CD14-positive monocyte (primary cell): ENCODE measurements at regions not wholly inside any gene's neighbourhood (a gene's known extent, or its start where the extent isn't known, plus 50 kb on each side); places are given as distances from the start of the nearest gene placed in this dataset.
"Not testable (repeated sequence)": the region's sequence is repeated elsewhere in the genome, so short reads cannot be mapped to it uniquely, and the experiment has no call there.

Source experiments
- DNase-seq, 3 donors: peaks; one replicate each; pipeline ENCODE4 v3.0.0-alpha.2; 2011 to 2022
- H2AFZ ChIP-seq: 2 replicates; pipeline ENCODE4 v1.6.0; 2012; ENCODE audit warnings: mild to moderate bottlenecking, low read depth, low read length, inconsistent platforms; ENCODE audit not compliant: insufficient read depth, poor library complexity, severe bottlenecking
- H3K27ac ChIP-seq, 2 donors: 1 replicate in 1 of 2; 2 replicates in 1 of 2; pipeline ENCODE4 v1.5.1; 2012 to 2013; ENCODE audit warnings: low read length in 2 of 2, control low read depth in 1 of 2, inconsistent platforms in 1 of 2, low read depth in 1 of 2, mild to moderate bottlenecking in 1 of 2
- H3K27me3 ChIP-seq, 2 donors: one replicate each; pipeline versions ENCODE4 v1.6.0 to v1.6.1; 2011 to 2013; ENCODE audit warnings: low read length in 2 of 2; ENCODE audit not compliant: control insufficient read depth in 2 of 2, insufficient read depth in 2 of 2
- H3K36me3 ChIP-seq, 2 donors: replicated peaks in 1 of 2; 1 replicate in 1 of 2; 2 replicates in 1 of 2; pipeline versions ENCODE4 v1.5.1 to v1.6.1; 2012 to 2013; ENCODE audit warnings: low read length in 2 of 2, control low read depth in 1 of 2, inconsistent platforms in 1 of 2, mild to moderate bottlenecking in 1 of 2; ENCODE audit not compliant: insufficient read depth in 2 of 2, control insufficient read depth in 1 of 2
- H3K4me1 ChIP-seq, 2 donors: 1 replicate in 1 of 2; 2 replicates in 1 of 2; pipeline versions ENCODE4 v1.5.1 to v1.6.1; 2012 to 2013; ENCODE audit warnings: low read length in 2 of 2, control low read depth in 1 of 2, inconsistent platforms in 1 of 2, mild to moderate bottlenecking in 1 of 2, moderate library complexity in 1 of 2; ENCODE audit not compliant: insufficient read depth in 2 of 2, control insufficient read depth in 1 of 2
- H3K4me2 ChIP-seq: replicated peaks from 2 replicates; pipeline ENCODE3; 2012; ENCODE audit warnings: low read length, moderate library complexity, mild to moderate bottlenecking; ENCODE audit not compliant: poor library complexity, severe bottlenecking; ENCODE audit errors: extremely low read depth
- H3K4me3 ChIP-seq, 3 experiments: fragments of 200-600 bp in 1 of 3; sonication (generic) in 1 of 3; replicated peaks in 1 of 3; 1 replicate in 2 of 3; 2 replicates in 1 of 3; pipeline ENCODE4 v1.5.1; 2011 to 2013; ENCODE audit warnings: low read length in 3 of 3, mild to moderate bottlenecking in 3 of 3, control low read depth in 2 of 3, low read depth in 2 of 3, inconsistent platforms in 1 of 3, moderate library complexity in 1 of 3
- H3K79me2 ChIP-seq: 2 replicates; pipeline ENCODE4 v1.6.0; 2012; ENCODE audit warnings: mild to moderate bottlenecking, control low read depth, inconsistent platforms, low read length, moderate library complexity; ENCODE audit not compliant: insufficient read depth
- H3K9ac ChIP-seq: 2 replicates; pipeline ENCODE4 v1.6.0; 2017; ENCODE audit warnings: low read length, mild to moderate bottlenecking; ENCODE audit not compliant: insufficient read depth, poor library complexity, severe bottlenecking
- H3K9me3 ChIP-seq, 2 donors: replicated peaks in 1 of 2; 1 replicate in 1 of 2; 2 replicates in 1 of 2; pipeline versions ENCODE4 v1.5.1 to v1.6.1; 2012 to 2013; ENCODE audit warnings: low read length in 2 of 2, control low read depth in 1 of 2; ENCODE audit not compliant: control insufficient read depth in 1 of 2, insufficient read depth in 1 of 2
- H4K20me1 ChIP-seq: 2 replicates; pipeline ENCODE4 v1.6.0; 2012; ENCODE audit warnings: mild to moderate bottlenecking, low read length, control low read depth, moderate library complexity; ENCODE audit not compliant: insufficient read depth
- H3K27ac Mint-ChIP-seq, 7 donors: one replicate each; pipeline ENCODE4 v1.8.0; 2020; ENCODE audit warnings: mild to moderate bottlenecking in 7 of 7, mixed read lengths in 7 of 7, moderate library complexity in 6 of 7, inconsistent platforms in 2 of 7
- H3K27me3 Mint-ChIP-seq, 3 donors: one replicate each; pipeline ENCODE4 v1.8.0; 2021 to 2022; ENCODE audit warnings: low read depth in 3 of 3, mild to moderate bottlenecking in 3 of 3, mixed read lengths in 3 of 3, moderate library complexity in 3 of 3, inconsistent platforms in 1 of 3
- H3K36me3 Mint-ChIP-seq, 2 donors: one replicate each; pipeline ENCODE4 v1.8.0; 2020; ENCODE audit warnings: mixed read lengths in 2 of 2, inconsistent platforms in 1 of 2, mild to moderate bottlenecking in 1 of 2
- H3K4me1 Mint-ChIP-seq: one replicate; pipeline ENCODE4 v1.8.0; 2020; ENCODE audit warnings: mild to moderate bottlenecking, mixed read lengths
- H3K4me3 Mint-ChIP-seq, 2 donors: one replicate each; pipeline ENCODE4 v1.8.0; 2020; ENCODE audit warnings: mild to moderate bottlenecking in 2 of 2, mixed read lengths in 2 of 2, moderate library complexity in 1 of 2
- H3K9me3 Mint-ChIP-seq, 7 donors: one replicate each; pipeline ENCODE4 v1.8.0; 2020 to 2022; ENCODE audit warnings: mixed read lengths in 7 of 7, mild to moderate bottlenecking in 6 of 7, moderate library complexity in 6 of 7, inconsistent platforms in 2 of 7
- WGBS: methylation state at CpG from one replicate; pipeline ENCODE4 v1.1.5; 2013; ENCODE audit warnings: missing lambda C conversion rate; ENCODE audit not compliant: insufficient coverage; 5-methylcytosine and 5-hydroxymethylcytosine counted together
- intact Hi-C, 2 donors: fragments of 100-400 bp; cut with micrococcal nuclease; formaldehyde crosslinking; loops; one replicate each; pipeline versions ENCODE4 v1.15.0 to v1.15.1; 2023

GRCh38 chr22:10730706-10731105, 4797.3 kb upstream of the OR11H1 start:
- WGBS: 80% methylated on average over 2 of the region's 4 CpGs
- H3K4me3 Mint-ChIP-seq, H3K79me2 ChIP-seq: not testable (repeated sequence)

GRCh38 chr22:10731246-10731974, 4796.6 kb upstream of the OR11H1 start:
- H3K9ac ChIP-seq, H3K27me3 Mint-ChIP-seq, H3K36me3 Mint-ChIP-seq, intact Hi-C loops, H3K4me3 Mint-ChIP-seq, H3K27ac Mint-ChIP-seq, DNase-seq, H3K27me3 ChIP-seq, H3K4me2 ChIP-seq, H3K4me1 Mint-ChIP-seq, H3K4me3 ChIP-seq, H3K36me3 ChIP-seq, H3K27ac ChIP-seq, H2AFZ ChIP-seq, H4K20me1 ChIP-seq, H3K4me1 ChIP-seq, H3K79me2 ChIP-seq: not testable (repeated sequence)
- 70% methylated on average over 9 of the region's 9 CpGs for WGBS
- H3K9me3 Mint-ChIP-seq: peaks cover 40 to 68% (median 57%) of the 10 kb centered on the region in 7 donors
- peaks cover 60 to 77% of the 10 kb centered on the region in 2 donors for H3K9me3 ChIP-seq

More at GRCh38 chr22:10730706-10731105, 4797.3 kb upstream of the OR11H1 start:
- H3K9me3 ChIP-seq: peaks cover 65 to 77% of the 10 kb centered on the region in 2 donors
- intact Hi-C loops, H3K27ac ChIP-seq, H3K4me2 ChIP-seq, H3K27me3 Mint-ChIP-seq, H3K4me1 Mint-ChIP-seq, DNase-seq, H3K4me3 ChIP-seq, H3K36me3 Mint-ChIP-seq, H3K27ac Mint-ChIP-seq, H3K36me3 ChIP-seq, H3K9ac ChIP-seq, H3K27me3 ChIP-seq, H3K4me1 ChIP-seq, H4K20me1 ChIP-seq, H2AFZ ChIP-seq: not testable (repeated sequence)
- peaks cover 40 to 67% (median 59%) of the 10 kb centered on the region in 7 donors for H3K9me3 Mint-ChIP-seq

DNA sequence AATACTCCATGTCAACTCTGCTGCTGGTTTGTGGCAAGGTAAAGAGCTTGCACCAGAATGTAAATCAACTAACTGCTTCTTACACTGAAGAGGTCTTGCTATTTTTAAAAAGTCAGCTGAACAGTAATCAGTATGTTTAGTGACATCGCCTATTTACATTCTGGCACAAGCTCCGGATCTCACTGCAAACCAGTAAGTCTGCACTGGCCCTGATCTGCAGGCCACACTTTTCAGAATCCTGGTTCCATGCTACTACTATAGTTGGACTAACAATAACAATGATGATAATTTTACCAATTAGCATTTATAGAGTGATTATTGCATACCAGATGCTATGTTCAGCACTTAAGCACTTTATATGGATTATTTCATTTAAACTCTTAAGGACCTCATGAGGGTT, 4792.9 kb upstream of the OR11H1 start:
- H3K79me2 ChIP-seq, H3K4me1 Mint-ChIP-seq, H3K4me3 Mint-ChIP-seq, H3K9ac ChIP-seq, H3K27me3 ChIP-seq, H3K27ac ChIP-seq, H3K27me3 Mint-ChIP-seq, H3K4me2 ChIP-seq, H3K4me1 ChIP-seq, H3K36me3 ChIP-seq, intact Hi-C loops, H2AFZ ChIP-seq, H3K27ac Mint-ChIP-seq, DNase-seq, H4K20me1 ChIP-seq, H3K4me3 ChIP-seq, H3K36me3 Mint-ChIP-seq: not testable (repeated sequence)
- no CpG with 5 or more reads among the region's 2 CpGs for whole genome bisulfite sequencing
- peaks cover 33 to 53% of the 10 kb centered on the region in 2 donors for H3K9me3 ChIP-seq
- peaks cover 13 to 55% (median 41%) of the 10 kb centered on the region in 7 donors for H3K9me3 Mint-ChIP-seq

- H3K4me1 ChIP-seq, H3K27ac Mint-ChIP-seq, H3K27me3 Mint-ChIP-seq, H3K27ac ChIP-seq, DNase-seq, H3K79me2 ChIP-seq, H3K4me1 Mint-ChIP-seq, H2AFZ ChIP-seq, H3K4me2 ChIP-seq, H4K20me1 ChIP-seq, H3K36me3 ChIP-seq, intact Hi-C loops, H3K9ac ChIP-seq, H3K4me3 ChIP-seq, H3K4me3 Mint-ChIP-seq, H3K27me3 ChIP-seq, H3K36me3 Mint-ChIP-seq: not testable (repeated sequence)
- H3K9me3 Mint-ChIP-seq: peaks cover 14 to 45% (median 34%) of the 10 kb centered on the region in 7 donors
- WGBS: no CpG with 5 or more reads among the region's 2 CpGs
- H3K9me3 ChIP-seq: peaks cover 26 to 48% of the 10 kb centered on the region in 2 donors
These were observed 4791.1 kb upstream of the OR11H1 start for GRCh38 chr22:10736879-10737278.
